NCI-H345 (cell line): ENCODE measurements at regions not wholly inside any gene's neighbourhood (a gene's known extent, or its start where the extent isn't known, plus 50 kb on each side); places are given as distances from the start of the nearest gene placed in this dataset.

Source experiments
- DNase-seq: peaks from one replicate; lab custom pipeline; 2025; lab: John Stamatoyannopoulos, UW

GRCh38 chr4:133058701-133059100 lies 90.4 kb upstream of the PCDH10 start:
- no peak for DNase-seq

- no peak for DNase-seq
These were observed 90.0 kb upstream of the PCDH10 start for GRCh38 chr4:133059117-133059516.

- DNase-seq, result no peak
These were observed 86.2 kb upstream of the PCDH10 start for GRCh38 chr4:133062851-133063250.

- DNase-seq, result no peak
These were observed 81.0 kb upstream of the PCDH10 start for GRCh38 chr4:133068083-133068482.

- DNase-seq, result no peak
These were observed 67.8 kb upstream of the PCDH10 start for GRCh38 chr4:133081246-133081645.

GRCh38 chr4:133084421-133084820 lies 64.7 kb upstream of the PCDH10 start:
- DNase-seq, result no peak

GRCh38 chr4:133095591-133095990 lies 53.5 kb upstream of the PCDH10 start:
- no peak for DNase-seq

- no peak for DNase-seq
These were observed 52.1 kb upstream of the PCDH10 start for GRCh38 chr4:133096972-133097371.
